HEK293 (cell line): ENCODE measurements at regions not wholly inside any gene's neighbourhood (a gene's known extent, or its start where the extent isn't known, plus 50 kb on each side); places are given as distances from the start of the nearest gene placed in this dataset.

Experiments
- CTCF ChIA-PET: fragments of 350-600 bp; formaldehyde crosslinking; extraction: SDS; loops from one replicate; lab custom pipeline; 2021; ENCODE audit warnings: antibody characterized with exemption; lab: Yijun Ruan, JAX
- POLR2A ChIA-PET: fragments of 300-600 bp; formaldehyde crosslinking; extraction: SDS; loops from one replicate; lab custom pipeline; 2020; ENCODE audit warnings: antibody characterized with exemption, inconsistent platforms; lab: Yijun Ruan, JAX
- H3K27ac ChIP-seq: fragments of 200-500 bp; sonication (Bioruptor generic); 2 replicates; pipeline ENCODE4 v1.5.1; 2014; ENCODE audit warnings: low read depth, low read length, control low read depth, inconsistent platforms; ENCODE audit errors: extremely low read depth
- H3K36me3 ChIP-seq, 2 experiments: fragments of 200-500 bp in 1 of 2; sonication (Bioruptor generic) in 1 of 2; 1 replicate in 1 of 2; 2 replicates in 1 of 2; pipeline ENCODE4 v1.5.1; 2014 to 2017; ENCODE audit warnings: inconsistent platforms in 2 of 2, low read length in 2 of 2; ENCODE audit not compliant: control insufficient read depth in 2 of 2, insufficient read depth in 1 of 2
- H3K4me1 ChIP-seq: fragments of 200-500 bp; sonication (Bioruptor generic); 2 replicates; pipeline ENCODE4 v1.5.1; 2014; ENCODE audit warnings: mild to moderate bottlenecking, low read length, inconsistent platforms; ENCODE audit not compliant: control insufficient read depth, insufficient read depth
- H3K4me3 ChIP-seq: 2 replicates; pipeline ENCODE4 v1.5.1; 2011; ENCODE audit warnings: low read depth, mild to moderate bottlenecking, control low read depth, low read length, moderate library complexity
- H3K9me3 ChIP-seq: fragments of 200-500 bp; sonication (Bioruptor generic); 2 replicates; pipeline ENCODE4 v1.5.1; 2014; ENCODE audit warnings: low read depth, low read length, inconsistent platforms; ENCODE audit not compliant: control insufficient read depth, insufficient read depth
- BCL6B ChIP-seq: fragments of 450-650 bp; formaldehyde crosslinking; IDR thresholded peaks from 2 replicates; pipeline ENCODE4 v1.5.1; 2017; ENCODE audit warnings: missing biosample characterization, missing genetic modification characterization
- GLIS2 ChIP-seq: fragments of 450-650 bp; formaldehyde crosslinking; IDR thresholded peaks from 2 replicates; pipeline ENCODE4 v1.5.1; 2016; ENCODE audit warnings: missing biosample characterization, missing genetic modification characterization
- KLF1 ChIP-seq: fragments of 450-650 bp; formaldehyde crosslinking; IDR thresholded peaks from 2 replicates; pipeline ENCODE4 v1.5.1; 2016; ENCODE audit warnings: missing biosample characterization, missing genetic modification characterization
- PBX3 ChIP-seq: sonication (generic); formaldehyde crosslinking; IDR thresholded peaks from 2 replicates; pipeline ENCODE4 v1.8.1; 2022; ENCODE audit warnings: mild to moderate bottlenecking, moderate library complexity, missing genetic modification reagents
- PRDM1 ChIP-seq: fragments of 450-650 bp; formaldehyde crosslinking; IDR thresholded peaks from 2 replicates; pipeline ENCODE4; 2016; ENCODE audit warnings: missing biosample characterization, missing genetic modification characterization
- SP7 ChIP-seq: fragments of 450-650 bp; formaldehyde crosslinking; IDR thresholded peaks from 2 replicates; pipeline ENCODE4 v1.5.1; 2016; ENCODE audit warnings: missing biosample characterization, missing genetic modification characterization
- TRIM28 ChIP-seq: IDR thresholded peaks from 2 replicates; pipeline ENCODE4 v1.6.1; 2011; ENCODE audit warnings: low read length, control low read depth, borderline replicate concordance
- ZBTB20 ChIP-seq: fragments of 450-650 bp; formaldehyde crosslinking; IDR thresholded peaks from 2 replicates; pipeline ENCODE4 v1.5.1; 2016; ENCODE audit warnings: missing biosample characterization, missing genetic modification characterization
- ZBTB49 ChIP-seq: fragments of 450-650 bp; formaldehyde crosslinking; IDR thresholded peaks from 2 replicates; pipeline ENCODE4 v1.5.1; 2016; ENCODE audit warnings: missing biosample characterization, missing genetic modification characterization, low read depth
- ZBTB6 ChIP-seq: fragments of 450-650 bp; formaldehyde crosslinking; IDR thresholded peaks from 2 replicates; pipeline ENCODE4 v1.5.1; 2017; ENCODE audit warnings: missing biosample characterization, missing genetic modification characterization
- ZEB2 ChIP-seq: fragments of 450-650 bp; formaldehyde crosslinking; IDR thresholded peaks from 2 replicates; pipeline ENCODE4 v1.5.1; 2016; ENCODE audit warnings: missing biosample characterization, missing genetic modification characterization
- ZIC2 ChIP-seq: fragments of 450-650 bp; formaldehyde crosslinking; IDR thresholded peaks from 2 replicates; pipeline ENCODE4 v1.5.1; 2016; ENCODE audit warnings: missing biosample characterization, missing genetic modification characterization
- ZNF146 ChIP-seq: fragments of 450-650 bp; formaldehyde crosslinking; IDR thresholded peaks from 2 replicates; pipeline ENCODE4 v1.5.1; 2016; ENCODE audit warnings: missing biosample characterization, missing genetic modification characterization
- ZNF157 ChIP-seq: fragments of 450-650 bp; formaldehyde crosslinking; IDR thresholded peaks from 2 replicates; pipeline ENCODE4 v1.5.1; 2016; ENCODE audit warnings: missing biosample characterization, missing genetic modification characterization
- ZNF211 ChIP-seq: fragments of 450-650 bp; formaldehyde crosslinking; IDR thresholded peaks from 2 replicates; pipeline ENCODE4 v1.5.1; 2016; ENCODE audit warnings: low read depth, missing biosample characterization, missing genetic modification characterization
- ZNF223 ChIP-seq: fragments of 450-650 bp; formaldehyde crosslinking; IDR thresholded peaks from 2 replicates; pipeline ENCODE4 v1.5.1; 2016; ENCODE audit warnings: missing biosample characterization, missing genetic modification characterization
- ZNF292 ChIP-seq: fragments of 450-650 bp; formaldehyde crosslinking; IDR thresholded peaks from 2 replicates; pipeline ENCODE4 v1.5.1; 2016; ENCODE audit warnings: low read depth, missing biosample characterization, missing genetic modification characterization, borderline replicate concordance
- ZNF335 ChIP-seq: fragments of 450-650 bp; formaldehyde crosslinking; conservative IDR thresholded peaks from 2 replicates; pipeline ENCODE4 v1.5.1; 2016; ENCODE audit warnings: missing biosample characterization, missing genetic modification characterization
- ZNF398 ChIP-seq: fragments of 450-650 bp; formaldehyde crosslinking; IDR thresholded peaks from 2 replicates; pipeline ENCODE4 v1.5.1; 2017; ENCODE audit warnings: missing biosample characterization, missing genetic modification characterization
- ZNF426 ChIP-seq: fragments of 450-650 bp; formaldehyde crosslinking; IDR thresholded peaks from 2 replicates; pipeline ENCODE4 v1.5.1; 2017; ENCODE audit warnings: missing biosample characterization, missing genetic modification characterization, mild to moderate bottlenecking, inconsistent platforms, moderate library complexity
- ZNF529 ChIP-seq: fragments of 450-650 bp; formaldehyde crosslinking; IDR thresholded peaks from 2 replicates; pipeline ENCODE4 v1.5.1; 2017; ENCODE audit warnings: missing genetic modification characterization, missing biosample characterization; ENCODE audit not compliant: insufficient replicate concordance
- ZNF548 ChIP-seq: fragments of 450-650 bp; formaldehyde crosslinking; IDR thresholded peaks from 2 replicates; pipeline ENCODE4 v1.5.1; 2016; ENCODE audit warnings: missing biosample characterization, missing genetic modification characterization
- ZNF558 ChIP-seq: fragments of 450-650 bp; formaldehyde crosslinking; IDR thresholded peaks from 2 replicates; pipeline ENCODE4 v1.5.1; 2016; ENCODE audit warnings: missing biosample characterization, missing genetic modification characterization
- ZNF600 ChIP-seq: fragments of 450-650 bp; formaldehyde crosslinking; IDR thresholded peaks from 2 replicates; pipeline ENCODE4 v1.5.1; 2016; ENCODE audit warnings: missing biosample characterization, missing genetic modification characterization
- ZNF629 ChIP-seq: fragments of 450-650 bp; formaldehyde crosslinking; IDR thresholded peaks from 2 replicates; pipeline ENCODE4 v1.5.1; 2017; ENCODE audit warnings: missing biosample characterization, missing genetic modification characterization
- ZNF660 ChIP-seq: fragments of 450-650 bp; IDR thresholded peaks from 2 replicates; pipeline ENCODE4 v1.5.1; 2018; ENCODE audit warnings: missing biosample characterization, mild to moderate bottlenecking, missing genetic modification characterization
- ZSCAN30 ChIP-seq: fragments of 450-650 bp; IDR thresholded peaks from 2 replicates; pipeline ENCODE4 v1.5.1; 2018; ENCODE audit warnings: missing biosample characterization, mild to moderate bottlenecking, missing genetic modification characterization, moderate library complexity
- ZSCAN4 ChIP-seq: fragments of 450-650 bp; formaldehyde crosslinking; IDR thresholded peaks from 2 replicates; pipeline ENCODE4 v1.5.1; 2017; ENCODE audit warnings: missing biosample characterization, missing genetic modification characterization
- ZXDB ChIP-seq: fragments of 450-650 bp; formaldehyde crosslinking; IDR thresholded peaks from 2 replicates; pipeline ENCODE4 v1.5.1; 2016; ENCODE audit warnings: missing biosample characterization, missing genetic modification characterization

- peak overlapping the region; percentile 52 for H3K4me3 ChIP-seq
- H3K4me1 ChIP-seq: peaks cover 3% of the 10 kb centered on the region
- no peaks in the 10 kb centered on the region for H3K9me3 ChIP-seq
- H3K27ac ChIP-seq: no peak overlapping the region
- POLR2A ChIA-PET: interaction anchor here (1.6 kb wide), 1 partner anchor 22 kb away, joined by 5 read pairs; no protein-coding TSS in a partner anchor
- CTCF ChIA-PET: interaction anchor here (0.6 to 2.7 kb wide), 5 partner anchors 8 to 170 kb away, joined by 3 to 13 read pairs (median 4); no protein-coding TSS in a partner anchor
- no peaks in the 10 kb centered on the region for H3K36me3 ChIP-seq
- TF ChIP-seq ZNF146 (tag by site-specific recombination) (no peak), ZIC2 (peak; percentile 82), ZBTB6 (tag by site-specific recombination) (no peak), ZNF600 (tag by site-specific recombination) (peak; percentile 90), ZEB2 (tag by site-specific recombination) (peak; percentile 62; the same call in 1 of the 2 replicates), SP7 (tag by site-specific recombination) (peak; percentile 63), ZNF292 (tag by site-specific recombination) (no peak), PRDM1 (peak; percentile 69), ZNF558 (tag by site-specific recombination) (0 out of 2 replicates have a peak, but pooled peaks have one; percentile 27), ZNF211 (no peak), ZNF529 (tag by site-specific recombination) (no peak), TRIM28 (peak; percentile 87), ZNF426 (tag by site-specific recombination) (no peak), ZSCAN4 (tag by site-specific recombination) (no peak), ZNF629 (tag by site-specific recombination) (0 out of 2 replicates have a peak, but pooled peaks have one; percentile 25), ZBTB49 (tag by site-specific recombination) (no peak), ZNF548 (tag by site-specific recombination) (no peak), KLF1 (tag by site-specific recombination) (no peak), PBX3 (0 out of 2 replicates have a peak, but pooled peaks have one; percentile 56), ZSCAN30 (tag by site-specific recombination) (0 out of 2 replicates have a peak, but pooled peaks have one; percentile 44), GLIS2 (peak; percentile 47; the same call in 1 of the 2 replicates), ZBTB20 (tag by site-specific recombination) (peak; percentile 66), ZNF157 (tag by site-specific recombination) (no peak), ZNF335 (tag by site-specific recombination) (peak; percentile 96), ZNF223 (no peak), BCL6B (tag by site-specific recombination) (peak; percentile 96), ZXDB (tag by site-specific recombination) (peak; percentile 58; the same call in 1 of the 2 replicates), ZNF660 (tag by site-specific recombination) (peak; percentile 55; the same call in 1 of the 2 replicates), ZNF398 (tag by site-specific recombination) (no peak)
Observed at GRCh38 chr6:129766959-129767728, 57.2 kb upstream of the ARHGAP18 start.
